Suppressor macrophage treated with lipopolysaccharide for 4 hours (primary cell): ENCODE measurements at regions not wholly inside any gene's neighbourhood (a gene's known extent, or its start where the extent isn't known, plus 50 kb on each side); places are given as distances from the start of the nearest gene placed in this dataset.

Source experiments
- DNase-seq: peaks from one replicate; pipeline ENCODE4 v3.0.0-alpha.2; 2020

DNA sequence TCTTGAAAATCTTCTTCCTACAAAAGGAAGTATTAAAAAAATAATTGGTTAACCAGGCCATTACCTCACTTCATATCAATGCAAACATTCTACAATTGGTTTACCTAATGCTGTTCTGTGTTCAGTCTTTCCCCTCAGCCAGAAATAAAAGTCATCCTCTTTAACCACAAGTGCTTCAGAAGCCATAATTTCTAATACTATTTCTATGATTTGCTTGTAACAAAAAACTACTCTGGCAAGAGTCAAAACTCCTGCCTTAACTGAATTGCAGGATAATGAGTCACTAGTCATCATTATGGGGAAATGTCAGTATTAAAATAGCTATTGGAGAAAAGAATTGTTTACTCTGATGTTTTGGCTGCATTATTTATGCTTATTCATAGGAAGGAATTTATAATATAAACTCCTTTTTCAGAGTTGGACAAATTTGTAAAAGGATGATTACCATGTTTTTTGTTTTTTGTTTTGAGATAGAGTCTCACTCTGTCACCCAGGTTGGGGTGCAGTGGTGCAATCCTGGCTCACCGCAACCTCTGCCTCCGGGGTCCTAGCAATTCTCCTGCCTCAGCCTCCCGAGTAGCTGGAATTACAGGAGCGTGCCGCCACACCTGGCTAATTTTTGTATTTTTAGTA, 55.5 kb upstream of the ODAD2 start:
- DNase-seq, result peak; percentile 34

- DNase-seq, result no peak
These were observed 50.4 kb upstream of the ODAD2 start for GRCh38 chr10:28049286-28049685.
